ENCODE measurements at regions not wholly inside any gene's neighbourhood (a gene's known extent, or its start where the extent isn't known, plus 50 kb on each side); places are given as distances from the start of the nearest gene placed in this dataset.

DNA sequence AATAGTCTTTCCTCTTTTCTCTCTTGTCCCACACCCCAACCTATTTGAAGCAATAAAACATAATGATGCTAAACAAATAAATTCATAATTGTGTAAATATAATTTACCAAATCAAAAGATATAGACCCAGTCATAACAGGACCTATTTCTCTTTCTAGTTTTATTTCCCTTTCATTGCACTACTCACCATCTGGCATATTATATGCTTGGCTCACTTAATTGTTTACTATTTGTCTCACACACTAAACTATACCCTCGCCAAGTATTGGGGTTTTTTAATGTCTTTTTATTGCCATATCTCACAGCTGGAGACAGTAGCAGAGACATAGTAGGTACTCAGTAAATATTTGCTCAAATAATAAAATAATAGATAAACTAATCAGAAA is 597.5 kb upstream of the PCDH15 start:
- Histone ChIP-seq H3K9ac (ENCODE audit: insufficient read depth in 1 of 2, low read length in 2 of 2) (no peak overlapping the region), H3K9me3 (ENCODE audit: control insufficient read depth in 4 of 4, insufficient read depth in 3 of 4, low read length in 3 of 4) (no peaks in the 10 kb centered on the region), H3K36me3 (ENCODE audit: control insufficient read depth in 4 of 4, insufficient read depth in 4 of 4, low read length in 4 of 4) (no peaks in the 10 kb centered on the region), H3K27me3 (ENCODE audit: control insufficient read depth in 3 of 3, insufficient read depth in 3 of 3, low read length in 2 of 3) (no peaks in the 10 kb centered on the region), H3K4me1 (ENCODE audit: control insufficient read depth in 5 of 5, insufficient read depth in 5 of 5, low read length in 5 of 5) (no peaks in the 10 kb centered on the region), H3K27ac (ENCODE audit: low read depth in 1 of 2, low read length in 1 of 2) (no peak overlapping the region), H3K4me3 (no peak overlapping the region)
- TF ChIP-seq, protein P1, sequence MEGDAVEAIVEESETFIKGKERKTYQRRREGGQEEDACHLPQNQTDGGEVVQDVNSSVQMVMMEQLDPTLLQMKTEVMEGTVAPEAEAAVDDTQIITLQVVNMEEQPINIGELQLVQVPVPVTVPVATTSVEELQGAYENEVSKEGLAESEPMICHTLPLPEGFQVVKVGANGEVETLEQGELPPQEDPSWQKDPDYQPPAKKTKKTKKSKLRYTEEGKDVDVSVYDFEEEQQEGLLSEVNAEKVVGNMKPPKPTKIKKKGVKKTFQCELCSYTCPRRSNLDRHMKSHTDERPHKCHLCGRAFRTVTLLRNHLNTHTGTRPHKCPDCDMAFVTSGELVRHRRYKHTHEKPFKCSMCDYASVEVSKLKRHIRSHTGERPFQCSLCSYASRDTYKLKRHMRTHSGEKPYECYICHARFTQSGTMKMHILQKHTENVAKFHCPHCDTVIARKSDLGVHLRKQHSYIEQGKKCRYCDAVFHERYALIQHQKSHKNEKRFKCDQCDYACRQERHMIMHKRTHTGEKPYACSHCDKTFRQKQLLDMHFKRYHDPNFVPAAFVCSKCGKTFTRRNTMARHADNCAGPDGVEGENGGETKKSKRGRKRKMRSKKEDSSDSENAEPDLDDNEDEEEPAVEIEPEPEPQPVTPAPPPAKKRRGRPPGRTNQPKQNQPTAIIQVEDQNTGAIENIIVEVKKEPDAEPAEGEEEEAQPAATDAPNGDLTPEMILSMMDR (IDR thresholded peaks at IDR 0.05; ENCODE audit: control extremely low read depth, extremely low read depth), result no peak
- peak in 1 of 3 donors; percentile 5 for DNase-seq
- 48 to 67% methylated on average over 1 of the region's 1 CpG for WGBS, 2 donors
- ATAC-seq (ENCODE audit: insufficient read depth, low FRiP score), result no peak

DNA sequence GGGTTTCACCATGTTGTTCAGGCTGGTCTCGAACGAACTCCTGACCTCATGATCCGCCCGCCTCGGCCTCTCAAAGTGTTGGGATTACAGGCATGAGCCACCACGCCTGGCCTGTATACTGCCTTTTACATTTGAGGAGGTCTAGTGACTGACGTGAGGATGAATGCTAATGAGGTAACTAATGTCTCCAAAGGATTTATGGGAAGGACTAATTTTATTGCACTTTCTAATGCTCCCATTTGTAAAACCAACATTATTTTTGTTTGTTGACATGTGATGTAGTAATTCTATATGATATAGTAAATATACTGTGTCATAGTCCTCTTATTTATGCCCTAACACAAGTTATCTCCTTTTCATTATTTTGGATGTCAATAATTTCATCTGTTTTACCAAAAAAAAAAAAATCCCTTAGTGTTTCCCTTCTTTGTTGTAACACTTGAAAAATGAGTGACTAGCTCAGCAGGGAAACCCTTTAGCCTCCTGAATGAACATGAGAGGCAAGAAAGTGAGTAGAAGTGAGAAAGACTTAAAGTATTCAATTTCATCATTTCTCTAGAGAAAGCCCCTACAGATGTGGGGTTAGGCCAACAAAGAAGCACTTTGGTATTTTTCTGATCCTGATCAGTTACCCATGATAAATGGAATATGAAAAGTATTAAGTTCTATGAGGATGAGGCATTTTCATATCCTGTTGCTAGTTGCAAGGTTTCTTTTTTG is 596.9 kb upstream of the PCDH15 start:
- WGBS, 2 donors, result 89 to 96% methylated on average over 7 of the region's 7 CpGs
- H3K4me1 ChIP-seq (ENCODE audit: control insufficient read depth in 5 of 5, insufficient read depth in 5 of 5, low read length in 5 of 5), result no peaks in the 10 kb centered on the region
- no peak overlapping the region for H3K4me3 ChIP-seq

DNA sequence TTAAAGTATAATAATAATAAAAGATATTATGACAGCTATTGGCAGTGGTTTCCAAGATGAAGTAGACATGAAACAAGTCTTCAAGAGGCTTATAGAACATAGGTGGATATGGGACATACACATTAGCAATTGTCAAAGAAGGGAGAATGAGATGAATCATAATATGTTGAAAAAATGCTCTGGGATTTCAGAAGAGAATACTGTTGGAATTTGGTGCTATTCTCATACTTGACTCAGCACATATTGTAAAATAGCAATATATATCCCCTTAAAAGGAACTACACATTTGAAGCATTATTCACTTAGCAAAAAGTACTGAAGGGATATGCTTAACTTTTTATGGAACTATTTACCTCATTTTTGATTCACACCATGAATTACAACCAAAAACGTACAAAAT is 577.2 kb upstream of the PCDH15 start:
- TF ChIP-seq, protein P1 (IDR thresholded peaks at IDR 0.05; ENCODE audit: control extremely low read depth, extremely low read depth), result no peak
- no peak overlapping the region for H3K9ac ChIP-seq (ENCODE audit: insufficient read depth in 1 of 2, low read length in 2 of 2)
- no peaks in the 10 kb centered on the region for H3K4me1 ChIP-seq (ENCODE audit: control insufficient read depth in 5 of 5, insufficient read depth in 5 of 5, low read length in 5 of 5)
- H3K9me3 ChIP-seq (ENCODE audit: control insufficient read depth in 4 of 4, insufficient read depth in 3 of 4, low read length in 3 of 4), result peaks cover 0 to 6% (median 0%) of the 10 kb centered on the region in 4 donors
- no peaks in the 10 kb centered on the region for H3K36me3 ChIP-seq (ENCODE audit: control insufficient read depth in 4 of 4, insufficient read depth in 4 of 4, low read length in 4 of 4)
- WGBS, 2 donors, result 65 to 67% methylated on average over 1 of the region's 1 CpG
- no peak for ATAC-seq (ENCODE audit: insufficient read depth, low FRiP score)
- no peaks in the 10 kb centered on the region for H3K27me3 ChIP-seq (ENCODE audit: control insufficient read depth in 3 of 3, insufficient read depth in 3 of 3, low read length in 2 of 3)
- H3K4me3 ChIP-seq, result no peak overlapping the region
- no peak for DNase-seq
- no peak overlapping the region for H3K27ac ChIP-seq (ENCODE audit: low read depth in 1 of 2, low read length in 1 of 2)

More for the DNA sequence above, 596.9 kb upstream of the PCDH15 start:
- DNase-seq (no peak), ATAC-seq (ENCODE audit: insufficient read depth, low FRiP score) (no peak)
- H3K27ac ChIP-seq (ENCODE audit: low read depth in 1 of 2, low read length in 1 of 2), result no peak overlapping the region
- TF ChIP-seq, protein P1 (IDR thresholded peaks at IDR 0.05; ENCODE audit: control extremely low read depth, extremely low read depth), result no peak
- H3K36me3 ChIP-seq (ENCODE audit: control insufficient read depth in 4 of 4, insufficient read depth in 4 of 4, low read length in 4 of 4), result no peaks in the 10 kb centered on the region
- H3K9me3 ChIP-seq (ENCODE audit: control insufficient read depth in 4 of 4, insufficient read depth in 3 of 4, low read length in 3 of 4), result no peaks in the 10 kb centered on the region
- no peak overlapping the region for H3K9ac ChIP-seq (ENCODE audit: insufficient read depth in 1 of 2, low read length in 2 of 2)
- no peaks in the 10 kb centered on the region for H3K27me3 ChIP-seq (ENCODE audit: control insufficient read depth in 3 of 3, insufficient read depth in 3 of 3, low read length in 2 of 3)

DNA sequence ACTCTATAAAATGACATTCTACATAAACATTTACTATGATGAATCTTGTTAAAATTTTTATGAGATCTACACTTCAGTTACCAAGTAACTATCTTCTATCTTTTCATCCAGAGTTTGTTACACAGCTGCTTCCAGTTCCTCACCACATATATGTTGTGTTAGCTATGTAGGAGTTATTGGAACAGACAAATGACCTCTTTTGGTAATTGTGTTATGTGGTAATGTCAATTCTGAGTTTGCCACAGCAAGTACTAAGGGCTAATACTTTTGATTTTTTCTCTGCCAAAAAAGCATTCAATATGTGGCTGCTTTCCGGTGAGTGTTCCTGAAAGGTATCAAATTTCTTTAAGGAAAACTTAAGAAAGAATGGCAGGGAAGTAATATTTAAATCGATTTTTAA is 573.9 kb upstream of the PCDH15 start:
- ATAC-seq (ENCODE audit: insufficient read depth, low FRiP score), result no peak
- TF ChIP-seq, protein P1 (IDR thresholded peaks at IDR 0.05; ENCODE audit: control extremely low read depth, extremely low read depth), result no peak
- no peak for DNase-seq

More for the DNA sequence above, 573.9 kb upstream of the PCDH15 start:
- no peak overlapping the region for H3K27ac ChIP-seq (ENCODE audit: low read depth in 1 of 2, low read length in 1 of 2)
- H3K27me3 ChIP-seq (ENCODE audit: control insufficient read depth in 3 of 3, insufficient read depth in 3 of 3, low read length in 2 of 3), result no peaks in the 10 kb centered on the region
- WGBS, 2 donors, result 49 to 66% methylated on average over 2 of the region's 2 CpGs
- H3K9me3 ChIP-seq (ENCODE audit: control insufficient read depth in 4 of 4, insufficient read depth in 3 of 4, low read length in 3 of 4), result no peaks in the 10 kb centered on the region
- no peaks in the 10 kb centered on the region for H3K36me3 ChIP-seq (ENCODE audit: control insufficient read depth in 4 of 4, insufficient read depth in 4 of 4, low read length in 4 of 4)
- no peak overlapping the region for H3K9ac ChIP-seq (ENCODE audit: insufficient read depth in 1 of 2, low read length in 2 of 2)
- H3K4me1 ChIP-seq (ENCODE audit: control insufficient read depth in 5 of 5, insufficient read depth in 5 of 5, low read length in 5 of 5), result no peaks in the 10 kb centered on the region
- H3K4me3 ChIP-seq, result no peak overlapping the region

Measured in lung (tissue), 11 donors.